ENCODE measurements at regions not wholly inside any gene's neighbourhood (a gene's known extent, or its start where the extent isn't known, plus 50 kb on each side); places are given as distances from the start of the nearest gene placed in this dataset.
A peak's percentile ranks its signal among the peaks of the same experiment; 100 is the strongest.

DNA sequence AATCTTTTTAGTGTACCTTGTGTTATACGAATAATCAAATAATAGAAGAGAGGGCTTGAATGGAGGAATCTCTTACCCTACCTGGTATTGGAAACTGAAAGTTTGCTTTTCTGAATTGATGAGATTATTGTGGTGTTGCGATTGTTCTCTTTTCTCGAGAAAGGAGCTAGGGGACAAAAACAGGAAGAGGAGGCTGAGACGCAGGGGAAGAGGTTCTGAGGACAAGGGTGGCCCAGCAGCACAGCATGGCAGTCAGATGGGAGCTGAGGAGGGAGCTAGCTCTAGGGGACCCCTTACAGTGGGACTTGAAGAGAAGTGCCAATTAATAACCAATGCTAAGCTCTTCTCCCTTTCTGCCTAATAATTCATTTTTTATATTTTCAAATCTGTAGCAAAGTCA is 183.3 kb upstream of the DMAC1 start:
- no peak for FAIRE-seq

DNA sequence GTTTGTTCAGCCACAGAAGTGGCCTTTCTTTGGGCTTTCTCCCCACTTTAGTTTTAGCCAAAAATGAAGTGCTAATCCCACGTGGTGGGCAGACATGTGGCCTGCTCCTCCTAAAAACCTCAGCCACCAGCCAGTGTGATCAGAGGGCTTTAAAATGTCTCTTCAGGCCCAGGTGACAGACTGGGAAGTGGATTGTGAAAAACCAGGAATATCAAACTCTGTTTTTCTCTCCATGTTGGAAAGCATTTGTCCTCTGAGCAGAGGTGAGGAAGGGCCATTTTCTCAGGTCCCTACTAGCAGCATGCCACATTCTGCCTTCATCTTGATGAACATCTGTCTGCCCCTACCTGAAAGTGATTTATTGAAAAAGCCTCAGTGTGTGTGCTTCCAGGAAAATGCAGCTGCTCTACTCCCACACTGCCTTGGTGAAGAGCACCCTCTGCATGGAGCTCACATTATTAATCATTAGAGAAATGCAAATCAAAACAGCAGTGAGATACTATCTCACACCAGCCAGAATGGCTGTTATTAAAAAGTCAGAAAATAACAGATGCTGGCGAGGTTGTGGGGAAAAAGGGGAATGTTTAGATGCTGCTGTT is 181.2 kb upstream of the DMAC1 start:
- no peak for FAIRE-seq

DNA sequence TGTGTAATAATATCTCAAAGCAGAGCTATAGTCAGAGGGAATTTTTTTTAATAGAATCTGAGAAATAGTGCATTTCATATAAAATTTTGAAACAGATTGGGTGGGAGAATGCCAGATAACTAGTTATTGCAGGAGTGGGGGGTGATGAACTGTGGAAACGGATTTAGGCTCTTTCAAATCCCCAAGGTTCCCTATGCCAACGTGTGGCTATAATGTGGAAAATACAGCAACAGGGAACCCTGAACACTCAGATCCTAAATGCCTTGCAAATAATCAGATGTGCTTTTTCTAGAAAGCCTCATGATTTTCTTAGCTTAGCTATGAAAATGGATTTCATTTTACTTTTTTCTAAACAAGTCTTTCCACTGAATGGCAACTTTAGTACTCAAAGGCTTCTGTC is 180.5 kb upstream of the DMAC1 start:
- FAIRE-seq, result no peak

DNA sequence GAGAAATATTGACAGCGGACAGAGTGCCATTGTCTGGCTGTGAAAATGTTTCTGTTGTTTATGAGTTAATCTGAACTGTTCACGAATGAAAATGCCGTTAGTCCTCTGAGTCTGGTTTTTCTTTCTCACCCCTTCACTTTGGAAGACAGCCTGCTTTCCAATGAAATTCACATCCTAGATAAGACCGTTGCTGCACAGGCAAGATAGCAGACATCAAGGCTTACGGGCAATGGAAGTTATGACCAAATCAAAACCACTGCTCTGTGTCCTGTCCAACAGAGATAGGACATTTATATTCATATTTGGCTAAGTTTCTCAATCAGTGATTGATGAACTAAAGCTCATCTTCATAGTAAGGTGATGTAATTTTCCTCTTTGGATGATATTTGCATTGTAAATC is 180.0 kb upstream of the DMAC1 start:
- no peak for FAIRE-seq

DNA sequence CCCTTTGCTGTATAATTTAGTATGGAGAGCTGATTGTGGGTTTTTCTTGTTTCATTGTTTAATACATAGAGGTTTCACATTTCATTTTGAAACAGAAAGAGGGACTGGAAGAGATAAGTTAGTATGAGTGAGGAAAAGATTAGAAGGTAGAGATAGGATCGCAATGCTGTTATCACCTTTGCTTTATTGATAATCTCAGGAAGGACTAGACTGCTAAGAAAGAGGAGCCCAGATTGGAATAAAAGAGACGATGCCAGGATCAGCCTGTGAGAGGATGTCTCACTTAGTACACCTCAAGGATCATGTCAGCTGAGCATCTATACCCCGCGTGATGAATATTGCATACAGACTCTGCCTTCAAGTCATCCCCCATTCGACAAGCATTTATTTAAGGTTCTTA is 178.0 kb upstream of the DMAC1 start:
- FAIRE-seq, result no peak

DNA sequence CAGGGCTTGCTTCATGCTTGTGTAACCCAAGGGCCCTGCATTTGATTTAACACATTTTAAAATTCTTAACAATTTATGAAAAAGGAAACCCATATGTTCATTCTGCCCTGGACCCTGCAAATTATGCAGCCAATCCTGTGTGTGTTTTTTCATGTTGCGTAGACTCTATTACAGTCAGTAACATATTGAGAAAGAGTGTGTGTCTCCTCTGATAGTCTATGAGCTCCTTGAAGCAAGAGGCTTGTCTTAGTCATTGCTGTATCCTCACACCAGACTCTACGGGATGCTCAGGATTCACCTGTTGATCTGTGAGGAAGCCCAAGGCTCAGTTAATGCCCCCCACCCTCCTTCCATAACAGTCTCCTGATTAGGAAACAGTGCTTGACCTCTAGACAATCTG is 177.3 kb upstream of the DMAC1 start:
- FAIRE-seq, result no peak

DNA sequence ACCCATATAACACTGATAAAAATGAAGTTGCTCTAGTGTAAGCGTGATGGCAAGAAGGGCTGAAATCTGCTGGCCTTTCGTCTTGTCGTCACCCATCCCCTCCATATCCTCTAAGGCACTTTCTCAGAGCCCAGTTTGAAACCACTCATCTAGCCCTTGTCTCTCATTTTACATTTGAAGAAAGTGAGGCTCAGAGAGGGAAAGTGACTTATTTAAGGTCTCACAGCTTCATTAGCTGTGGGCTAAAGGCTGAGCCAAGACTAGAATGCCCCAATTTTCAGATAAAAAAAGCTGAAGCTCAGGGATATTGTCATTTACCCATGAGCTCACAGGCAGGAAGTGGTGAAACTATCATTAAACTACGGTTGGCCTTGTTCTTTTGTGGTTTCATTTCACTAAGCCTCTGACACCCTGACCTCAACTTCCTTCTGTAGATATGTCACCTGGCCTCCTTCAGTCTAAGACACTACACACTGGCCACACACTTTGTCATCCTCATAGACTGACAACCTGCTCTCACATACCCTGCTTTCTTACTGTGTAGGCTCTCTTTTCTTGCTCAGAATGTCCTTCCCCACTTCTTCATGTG is 176.7 kb upstream of the DMAC1 start:
- no peak for FAIRE-seq

DNA sequence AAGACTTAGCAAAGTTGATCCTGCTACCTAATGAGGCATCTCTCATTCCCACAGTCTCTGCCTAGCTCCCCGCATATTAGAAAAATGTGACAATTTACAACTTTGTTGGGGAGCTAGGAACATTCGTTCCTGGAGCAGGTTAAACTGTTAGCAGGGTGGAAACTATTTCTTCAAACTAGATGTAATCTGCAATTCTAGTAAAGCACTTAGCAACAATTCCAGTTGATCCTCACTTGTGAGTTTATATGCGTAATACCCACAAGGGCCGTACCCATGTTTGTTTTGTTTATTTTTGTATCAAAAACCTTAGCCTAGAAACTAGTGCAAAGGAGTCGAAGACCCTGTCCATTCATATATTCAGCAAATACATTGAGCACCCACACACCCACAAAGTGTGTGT is 175.8 kb upstream of the DMAC1 start:
- FAIRE-seq, result no peak

DNA sequence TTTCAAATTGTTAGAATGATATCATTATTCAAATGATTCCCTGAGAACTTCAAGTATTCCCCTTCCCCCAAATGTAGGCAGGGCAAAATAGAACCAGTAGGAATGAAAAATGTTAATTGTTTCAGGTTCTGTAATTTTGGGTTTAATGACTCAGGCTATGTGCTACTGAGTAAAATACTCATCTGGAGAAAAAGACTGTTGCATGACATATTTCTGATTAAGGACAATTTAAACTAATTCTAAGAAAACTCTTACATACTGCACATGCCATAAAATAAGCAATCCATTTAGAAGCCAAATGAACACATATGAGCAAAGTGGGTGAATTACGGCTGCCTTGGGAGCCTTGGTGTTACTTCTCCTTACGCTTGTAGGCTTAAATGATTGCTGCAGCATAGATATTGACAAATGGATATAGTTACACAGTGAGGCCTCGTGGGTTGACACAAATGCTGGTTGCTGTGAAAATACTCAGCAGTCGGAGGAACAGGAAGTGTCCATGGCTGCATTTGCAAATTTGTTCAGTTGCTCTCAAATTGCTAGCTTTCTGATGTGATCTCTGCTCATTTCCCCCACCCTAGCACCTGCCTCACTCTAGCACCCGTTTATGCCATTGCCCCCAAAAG is 174.9 kb upstream of the DMAC1 start:
- FAIRE-seq, result no peak

DNA sequence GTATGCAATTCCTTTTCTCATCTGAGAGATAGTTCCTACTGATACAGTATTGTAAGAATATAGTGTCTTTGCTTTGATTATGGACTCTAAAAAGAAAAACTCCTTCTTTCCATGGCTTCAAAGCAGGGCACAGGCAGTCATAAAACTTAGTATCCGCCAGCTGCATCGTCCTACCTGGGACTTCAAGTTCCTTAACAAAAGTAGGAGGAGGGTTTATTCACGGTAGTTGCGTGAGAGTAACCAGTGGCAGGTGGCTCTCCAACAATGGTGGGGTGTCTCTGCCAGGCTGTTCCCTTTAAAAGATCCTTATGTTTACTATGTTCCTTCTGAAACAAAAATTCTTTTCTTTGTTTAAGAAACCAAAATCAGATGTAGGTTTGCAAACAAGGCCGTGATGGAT is 173.5 kb upstream of the DMAC1 start:
- FAIRE-seq, result no peak

DNA sequence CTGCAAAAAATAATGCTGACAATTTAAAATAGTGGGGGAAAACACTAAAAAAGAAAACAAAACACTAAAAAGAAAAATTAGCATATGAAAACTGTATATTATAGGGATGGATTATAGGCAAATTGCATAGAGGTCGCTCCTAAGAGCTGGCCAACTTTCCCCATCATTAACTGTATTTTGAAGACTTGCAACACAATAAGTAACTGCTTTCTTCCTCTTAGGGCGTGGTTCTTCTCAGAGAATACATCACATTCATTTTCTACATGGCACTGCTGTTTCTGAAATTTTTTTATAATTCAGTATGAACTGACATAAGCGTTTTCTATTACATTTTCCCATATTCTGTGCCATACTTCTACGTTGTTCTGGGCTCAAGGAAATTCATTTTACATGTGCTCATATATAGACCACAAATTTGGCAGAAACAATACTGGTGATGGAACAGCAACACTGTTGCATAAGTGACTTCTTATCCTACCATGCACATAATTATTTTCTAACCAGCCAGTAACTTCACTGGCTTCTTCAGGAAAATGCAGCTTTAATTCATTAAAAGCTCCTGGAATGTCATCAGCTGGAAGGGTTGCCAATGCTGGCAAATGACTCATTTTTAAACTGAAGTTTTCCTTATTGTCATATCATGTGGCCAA is 171.2 kb upstream of the DMAC1 start:
- FAIRE-seq, result no peak

DNA sequence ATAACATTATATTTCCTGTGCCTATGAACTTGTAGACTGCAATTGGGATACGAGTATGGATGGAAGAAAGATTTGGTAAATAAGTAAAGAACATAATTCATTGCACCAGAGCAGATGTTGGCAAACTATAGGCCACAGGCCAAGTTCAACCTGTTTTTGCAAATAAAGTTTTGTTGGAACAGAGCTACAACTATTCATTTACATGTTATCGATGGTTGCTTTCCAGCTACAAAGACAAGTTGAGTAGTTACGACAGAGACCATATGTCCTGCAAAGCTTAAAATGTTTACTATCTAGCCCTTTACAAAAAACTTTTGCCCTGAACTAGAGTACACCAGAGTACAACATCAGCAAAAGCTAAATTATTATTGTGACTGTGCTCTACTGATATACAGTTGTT is 169.1 kb upstream of the DMAC1 start:
- no peak for FAIRE-seq

DNA sequence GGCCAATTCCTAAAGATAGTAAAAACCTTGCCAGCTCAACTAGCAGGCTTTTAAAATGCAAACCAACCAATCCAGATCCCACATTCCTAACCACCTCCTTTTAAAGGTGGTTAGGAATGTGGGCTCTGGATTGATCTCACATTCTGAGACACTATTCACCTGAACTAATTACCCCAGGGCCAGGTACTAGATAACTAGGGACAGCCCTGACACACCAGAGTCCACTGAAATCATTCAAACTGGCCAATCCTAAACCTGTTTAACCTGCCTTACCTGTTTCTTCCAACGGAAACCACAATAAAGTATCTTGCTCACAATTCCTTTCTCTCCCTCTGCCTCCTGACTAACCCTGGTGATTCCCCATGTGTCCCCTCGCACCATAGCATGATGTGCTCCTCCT is 168.3 kb upstream of the DMAC1 start:
- no peak for FAIRE-seq

DNA sequence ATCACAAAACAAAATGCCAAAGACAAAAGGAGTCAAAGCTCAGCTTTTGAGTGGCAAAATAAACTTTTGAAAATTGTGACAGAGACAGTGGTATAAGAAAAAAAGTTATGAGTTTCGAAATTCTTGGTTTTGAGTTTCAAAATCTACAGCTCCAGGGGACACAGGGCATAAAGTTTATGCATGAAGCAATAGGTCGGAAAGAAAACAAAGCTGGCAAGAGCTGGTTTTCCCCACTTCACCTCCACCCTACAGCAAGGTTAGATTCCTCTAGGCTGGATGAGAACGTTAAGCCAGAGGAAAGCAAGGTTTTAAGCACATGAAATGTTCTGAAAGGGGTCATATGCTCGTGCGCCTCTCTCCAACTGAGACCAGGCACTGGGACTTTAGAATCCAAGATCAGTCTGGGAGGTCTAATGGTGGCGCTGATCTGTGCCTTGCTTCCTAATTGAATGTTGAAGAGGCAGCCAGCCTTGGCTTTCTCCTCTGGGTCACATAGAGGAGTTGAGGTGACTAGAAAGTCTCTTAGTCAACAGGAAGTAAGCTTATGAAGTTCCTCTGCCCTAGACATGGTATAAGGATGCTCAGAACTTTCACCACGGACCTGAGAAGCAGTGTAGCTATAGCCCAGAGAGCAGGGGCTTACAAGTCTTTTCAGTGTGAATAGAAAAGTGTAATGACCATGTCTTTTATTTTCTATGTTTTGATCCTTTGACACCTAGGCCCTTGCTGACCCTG is 167.7 kb upstream of the DMAC1 start:
- no peak for FAIRE-seq

DNA sequence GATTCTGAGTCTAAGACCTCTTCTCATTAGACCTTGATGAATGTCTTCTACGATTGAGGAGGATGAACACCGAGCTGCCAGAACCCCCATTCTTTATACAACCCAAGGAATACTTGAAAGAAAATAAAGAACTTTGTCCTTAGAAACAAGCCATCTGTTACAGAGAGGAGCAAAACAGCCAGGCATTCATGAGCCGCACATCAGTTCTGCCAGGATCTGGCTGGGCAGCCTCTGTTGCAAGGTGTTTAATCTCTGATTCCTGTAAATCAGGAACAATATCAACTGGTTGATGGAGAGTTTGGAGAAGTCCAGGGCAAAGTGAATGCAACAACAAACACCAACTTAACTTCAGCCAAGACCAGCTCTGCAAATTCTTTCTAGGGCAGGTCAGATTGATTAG is 165.5 kb upstream of the DMAC1 start:
- no peak for FAIRE-seq

DNA sequence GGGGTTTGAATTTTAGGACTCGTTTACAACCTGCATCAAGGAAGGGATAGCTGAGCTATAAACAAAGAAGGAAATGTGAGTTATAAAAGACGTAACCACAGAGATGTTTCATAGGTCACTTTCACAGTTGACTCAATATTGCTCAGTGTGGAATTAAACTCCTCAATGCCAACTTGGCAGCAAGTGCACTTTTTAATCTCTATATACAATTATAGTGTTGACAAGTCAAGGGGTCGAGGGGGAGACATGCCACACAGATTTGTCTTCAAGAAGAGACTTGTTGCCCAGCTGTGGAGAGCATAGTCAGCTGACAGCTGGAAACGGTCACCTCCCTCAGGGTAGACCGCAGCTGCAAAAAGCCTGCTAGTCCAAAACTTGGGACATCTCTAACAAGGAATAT is 163.4 kb upstream of the DMAC1 start:
- peak; percentile 65 for FAIRE-seq

DNA sequence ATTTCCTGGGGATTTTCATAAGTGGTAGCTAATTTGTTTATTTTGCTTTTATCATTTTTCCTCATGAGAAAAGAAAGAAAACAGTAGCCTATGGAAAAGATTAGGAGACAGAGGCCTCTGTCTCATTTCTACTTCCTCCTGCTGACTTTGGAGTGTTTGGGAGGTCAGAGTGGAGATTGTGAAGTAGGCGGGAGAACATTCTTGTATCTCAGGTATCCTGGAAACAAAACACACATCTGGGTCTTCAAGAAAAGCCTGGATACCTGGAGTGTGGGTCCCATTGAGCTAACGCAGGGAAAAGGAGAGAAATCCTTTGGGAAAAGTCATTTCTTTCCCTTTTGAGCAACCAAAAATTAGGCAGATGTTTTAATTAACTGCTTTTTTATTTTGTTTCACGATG is 161.5 kb upstream of the DMAC1 start:
- no peak for FAIRE-seq

DNA sequence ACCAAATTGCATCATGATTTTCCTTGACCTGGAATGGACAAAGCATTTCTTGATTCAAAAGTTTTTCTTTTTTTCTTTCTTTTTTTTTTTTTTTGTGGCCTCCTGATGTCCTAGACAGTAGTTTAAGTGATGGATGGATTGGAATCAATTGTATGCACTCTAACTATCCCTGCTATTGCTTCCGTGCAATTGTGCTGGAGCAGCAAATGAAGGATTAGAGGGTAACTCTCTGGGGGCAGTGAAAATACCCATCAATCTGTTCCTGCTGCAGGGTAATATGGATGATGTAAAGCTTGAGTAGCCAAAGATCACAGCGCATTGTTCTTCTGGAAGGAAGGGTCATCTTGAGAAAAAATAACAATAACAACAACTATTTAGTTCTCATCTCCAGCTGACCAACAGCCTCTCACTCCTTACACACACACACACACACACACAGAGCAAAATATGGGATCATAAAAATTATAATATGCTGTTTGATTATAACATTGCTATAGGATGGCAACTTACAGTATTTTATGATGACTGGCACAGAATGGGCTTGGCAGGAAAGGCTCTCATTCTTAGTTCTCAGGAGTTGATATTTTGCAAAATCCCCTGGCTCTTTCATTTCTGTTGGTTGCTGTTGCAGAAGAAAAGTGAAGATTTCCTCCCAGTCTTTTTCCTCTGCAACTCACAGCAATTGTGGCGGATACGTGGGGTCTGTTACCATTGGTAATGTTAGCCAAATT is 160.9 kb upstream of the DMAC1 start:
- no peak for FAIRE-seq

DNA sequence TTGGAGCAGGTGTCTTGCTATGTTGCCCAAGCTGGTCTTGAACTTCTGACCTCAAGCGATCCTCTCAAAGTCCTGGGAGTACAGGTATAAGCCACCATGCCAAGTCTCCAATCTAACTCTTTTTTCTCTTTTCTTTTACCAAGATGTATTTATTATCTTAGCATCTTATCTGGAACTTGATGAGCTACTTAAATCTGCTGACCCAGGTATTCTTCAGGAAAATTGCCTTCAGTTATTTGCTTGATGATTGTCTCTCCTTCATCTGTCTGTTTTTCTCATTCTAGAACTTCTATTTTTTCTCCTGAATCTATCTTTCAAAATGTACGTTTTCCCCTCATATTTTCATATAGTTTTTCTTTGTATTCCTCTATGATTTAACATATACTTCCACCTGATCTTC is 158.2 kb upstream of the DMAC1 start:
- no peak for FAIRE-seq

DNA sequence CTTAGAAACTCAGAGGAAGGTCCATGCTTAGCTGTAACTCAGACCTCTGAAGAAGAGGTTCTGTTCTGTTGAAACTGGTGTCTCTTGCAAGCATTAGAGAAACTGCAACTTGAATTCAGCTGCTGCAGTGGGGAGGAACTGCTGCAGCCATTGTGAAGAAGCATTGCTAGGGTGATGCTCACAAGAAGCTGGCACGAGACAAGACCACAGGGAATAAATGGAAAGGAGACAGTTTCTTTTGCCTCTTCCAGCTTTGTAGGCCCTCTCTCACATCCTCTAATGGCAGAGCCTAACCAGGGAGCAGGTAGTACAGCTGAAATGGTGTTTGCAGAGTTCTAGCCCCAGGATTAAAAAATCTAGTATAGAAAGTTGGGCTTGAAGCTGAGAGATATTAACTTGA is 148.0 kb upstream of the DMAC1 start:
- no peak for FAIRE-seq

DNA sequence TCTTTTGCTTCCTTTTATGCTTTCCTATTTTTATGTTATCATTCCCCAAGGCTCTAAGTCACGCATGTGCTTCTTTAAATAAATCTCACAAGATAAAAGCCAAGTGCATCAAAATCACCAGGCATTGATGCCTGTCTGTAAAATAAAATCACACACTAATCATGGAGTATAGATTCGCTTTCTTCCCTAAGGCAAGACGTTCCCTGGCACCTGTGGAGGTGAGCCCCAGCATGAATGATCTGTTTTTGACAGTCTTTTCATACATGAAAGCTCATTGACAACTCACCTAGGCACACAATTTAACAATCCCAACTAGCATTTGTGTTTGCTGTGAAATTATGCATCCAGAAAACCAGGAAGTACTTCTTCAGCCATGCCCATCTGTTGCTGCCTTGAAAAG is 146.9 kb upstream of the DMAC1 start:
- no peak for FAIRE-seq

DNA sequence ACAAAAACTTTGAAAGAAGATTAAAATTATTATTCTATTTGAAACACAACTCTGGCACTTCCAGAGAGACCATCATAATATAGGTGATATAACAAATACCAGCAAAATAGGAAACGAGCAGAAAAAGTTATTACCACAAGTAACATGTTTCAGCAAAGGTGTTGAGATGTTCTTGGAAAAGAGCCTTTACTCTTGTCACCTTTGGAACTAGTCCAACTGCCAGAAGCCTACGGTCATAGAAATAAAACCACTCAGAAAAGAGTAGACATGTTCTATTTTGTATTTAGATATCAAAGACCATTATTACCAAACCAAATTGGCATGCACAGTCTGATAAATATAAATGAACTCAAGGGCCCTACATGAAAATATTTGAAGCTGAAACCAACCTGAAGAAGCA is 145.0 kb upstream of the DMAC1 start:
- FAIRE-seq, result no peak
